ENCODE measurements at regions not wholly inside any gene's neighbourhood (a gene's known extent, or its start where the extent isn't known, plus 50 kb on each side); places are given as distances from the start of the nearest gene placed in this dataset.

GRCh38 chrX:22542641-22543040, 269.9 kb downstream of the CBLL2 start (continued):
- TF ChIP-seq, protein P1, sequence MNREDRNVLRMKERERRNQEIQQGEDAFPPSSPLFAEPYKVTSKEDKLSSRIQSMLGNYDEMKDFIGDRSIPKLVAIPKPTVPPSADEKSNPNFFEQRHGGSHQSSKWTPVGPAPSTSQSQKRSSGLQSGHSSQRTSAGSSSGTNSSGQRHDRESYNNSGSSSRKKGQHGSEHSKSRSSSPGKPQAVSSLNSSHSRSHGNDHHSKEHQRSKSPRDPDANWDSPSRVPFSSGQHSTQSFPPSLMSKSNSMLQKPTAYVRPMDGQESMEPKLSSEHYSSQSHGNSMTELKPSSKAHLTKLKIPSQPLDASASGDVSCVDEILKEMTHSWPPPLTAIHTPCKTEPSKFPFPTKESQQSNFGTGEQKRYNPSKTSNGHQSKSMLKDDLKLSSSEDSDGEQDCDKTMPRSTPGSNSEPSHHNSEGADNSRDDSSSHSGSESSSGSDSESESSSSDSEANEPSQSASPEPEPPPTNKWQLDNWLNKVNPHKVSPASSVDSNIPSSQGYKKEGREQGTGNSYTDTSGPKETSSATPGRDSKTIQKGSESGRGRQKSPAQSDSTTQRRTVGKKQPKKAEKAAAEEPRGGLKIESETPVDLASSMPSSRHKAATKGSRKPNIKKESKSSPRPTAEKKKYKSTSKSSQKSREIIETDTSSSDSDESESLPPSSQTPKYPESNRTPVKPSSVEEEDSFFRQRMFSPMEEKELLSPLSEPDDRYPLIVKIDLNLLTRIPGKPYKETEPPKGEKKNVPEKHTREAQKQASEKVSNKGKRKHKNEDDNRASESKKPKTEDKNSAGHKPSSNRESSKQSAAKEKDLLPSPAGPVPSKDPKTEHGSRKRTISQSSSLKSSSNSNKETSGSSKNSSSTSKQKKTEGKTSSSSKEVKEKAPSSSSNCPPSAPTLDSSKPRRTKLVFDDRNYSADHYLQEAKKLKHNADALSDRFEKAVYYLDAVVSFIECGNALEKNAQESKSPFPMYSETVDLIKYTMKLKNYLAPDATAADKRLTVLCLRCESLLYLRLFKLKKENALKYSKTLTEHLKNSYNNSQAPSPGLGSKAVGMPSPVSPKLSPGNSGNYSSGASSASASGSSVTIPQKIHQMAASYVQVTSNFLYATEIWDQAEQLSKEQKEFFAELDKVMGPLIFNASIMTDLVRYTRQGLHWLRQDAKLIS (CRISPR knock-in tag; IDR thresholded peaks at IDR 0.05), result no peak
- TF ChIP-seq ZNF121 (CRISPR knock-in tag; conservative IDR thresholded peaks at IDR 0.05) (no peak), AFF1 (IDR thresholded peaks at IDR 0.05; ENCODE audit: low read depth in 1 of 2, partially characterized antibody in 2 of 2) (no peak), RBM39 (optimal IDR thresholded peaks at IDR 0.05; ENCODE audit: low read depth, low read length) (no peak), PRMT5 (CRISPR knock-in tag; IDR thresholded peaks at IDR 0.05) (no peak), GABPB1 (CRISPR knock-in tag; IDR thresholded peaks at IDR 0.05) (no peak), TCF3 (CRISPR knock-in tag; IDR thresholded peaks at IDR 0.05) (no peak)
